Medulla oblongata (tissue), 1 donor: ENCODE measurements at regions not wholly inside any gene's neighbourhood (a gene's known extent, or its start where the extent isn't known, plus 50 kb on each side); places are given as distances from the start of the nearest gene placed in this dataset.
A peak's percentile ranks its signal among the peaks of the same experiment; 100 is the strongest.

Source experiments
- DNase-seq: peaks from one replicate; pipeline ENCODE4 v3.0.0-alpha.2; 2015; ENCODE audit errors: extremely low spot score

GRCh38 chr2:20539776-20540586 lies 93.1 kb downstream of the RHOB start:
- peak; percentile 73 for DNase-seq

GRCh38 chr2:20540587-20541293 lies 93.9 kb downstream of the RHOB start:
- no peak for DNase-seq

- DNase-seq = no peak
These were observed 94.4 kb downstream of the RHOB start for GRCh38 chr2:20541294-20541640.

GRCh38 chr2:20541651-20542050 lies 94.8 kb downstream of the RHOB start:
- DNase-seq = no peak

GRCh38 chr2:20542269-20542668 lies 95.4 kb downstream of the RHOB start:
- DNase-seq = no peak

- DNase-seq = no peak
These were observed 96.0 kb downstream of the RHOB start for GRCh38 chr2:20542746-20543468.

GRCh38 chr2:20543469-20544152 lies 96.7 kb downstream of the RHOB start:
- DNase-seq = no peak

GRCh38 chr2:20544153-20544747 lies 97.4 kb downstream of the RHOB start:
- peak; percentile 41 for DNase-seq

GRCh38 chr2:20549144-20549543 lies 101.8 kb downstream of the HS1BP3 start:
- DNase-seq = no peak

GRCh38 chr2:20549691-20550348 lies 101.1 kb downstream of the HS1BP3 start:
- DNase-seq = no peak

GRCh38 chr2:20551260-20551944 lies 99.5 kb downstream of the HS1BP3 start:
- peak; percentile 83 for DNase-seq

GRCh38 chr2:20551945-20552328 lies 99.0 kb downstream of the HS1BP3 start:
- DNase-seq = no peak

GRCh38 chr2:20552847-20553246 lies 98.1 kb downstream of the HS1BP3 start:
- no peak for DNase-seq

- DNase-seq = no peak
These were observed 97.3 kb downstream of the HS1BP3 start for GRCh38 chr2:20553580-20553979.

GRCh38 chr2:20555954-20556353 lies 94.9 kb downstream of the HS1BP3 start:
- no peak for DNase-seq

- no peak for DNase-seq
These were observed 94.1 kb downstream of the HS1BP3 start for GRCh38 chr2:20556756-20557155.

GRCh38 chr2:20557226-20557625 lies 93.7 kb downstream of the HS1BP3 start:
- no peak for DNase-seq

GRCh38 chr2:20557635-20558034 lies 93.3 kb downstream of the HS1BP3 start:
- no peak for DNase-seq

GRCh38 chr2:20558391-20559150 lies 92.3 kb downstream of the HS1BP3 start:
- no peak for DNase-seq

GRCh38 chr2:20559277-20559676 lies 91.6 kb downstream of the HS1BP3 start:
- DNase-seq = no peak
